OCI-LY7 (cell line): ENCODE measurements at regions not wholly inside any gene's neighbourhood (a gene's known extent, or its start where the extent isn't known, plus 50 kb on each side); places are given as distances from the start of the nearest gene placed in this dataset.

Source experiments
- EZH2phosphoT487 ChIP-seq: fragments of 200-600 bp; sonication (generic); IDR thresholded peaks from 2 replicates; pipeline ENCODE4 v1.6.1; 2018; ENCODE audit warnings: low read depth, borderline replicate concordance, mild to moderate bottlenecking, mixed run types, antibody characterized with exemption, low read length, moderate library complexity, mixed read lengths
- TF ChIP-seq, protein P1 (sequence below): fragments of 200-600 bp; sonication (generic); conservative IDR thresholded peaks from 2 replicates; pipeline ENCODE4 v1.5.1; 2014; ENCODE audit warnings: mild to moderate bottlenecking, antibody characterized with exemption, low read length, moderate library complexity, mixed read lengths

DNA sequence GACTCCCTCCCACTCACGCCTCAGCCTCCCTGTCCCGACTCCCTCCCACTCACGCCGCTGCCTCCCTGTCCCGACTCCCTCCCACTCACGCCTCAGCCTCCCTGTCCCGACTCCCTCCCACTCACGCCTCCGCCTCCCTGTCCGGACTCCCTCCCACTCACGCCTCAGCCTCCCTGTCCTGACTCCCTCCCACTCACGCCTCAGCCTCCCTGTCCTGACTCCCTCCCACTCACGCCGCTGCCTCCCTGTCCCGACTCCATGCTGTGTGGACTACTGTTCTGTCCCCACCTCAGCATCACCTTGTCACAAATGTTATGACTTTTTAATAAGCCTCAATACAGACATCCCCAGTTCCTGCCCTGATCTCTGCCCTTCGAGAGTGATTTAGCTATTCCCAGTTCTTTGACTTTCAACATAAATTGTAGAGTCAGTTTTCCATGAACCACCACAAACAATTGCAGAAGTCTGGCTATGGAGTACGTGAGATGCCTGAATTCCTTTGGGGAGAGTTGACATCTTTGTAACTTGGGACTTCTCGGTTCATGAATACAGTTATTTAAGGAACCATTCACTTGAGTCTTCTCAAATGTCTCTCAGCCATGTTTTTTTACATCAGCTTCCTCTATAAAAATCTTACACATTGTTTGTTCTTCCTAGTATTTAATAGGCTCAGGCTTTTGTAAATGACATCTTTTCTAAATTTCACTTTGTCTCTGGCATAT, 71.9 kb downstream of the FOXL3 start:
- TF ChIP-seq, protein P1, sequence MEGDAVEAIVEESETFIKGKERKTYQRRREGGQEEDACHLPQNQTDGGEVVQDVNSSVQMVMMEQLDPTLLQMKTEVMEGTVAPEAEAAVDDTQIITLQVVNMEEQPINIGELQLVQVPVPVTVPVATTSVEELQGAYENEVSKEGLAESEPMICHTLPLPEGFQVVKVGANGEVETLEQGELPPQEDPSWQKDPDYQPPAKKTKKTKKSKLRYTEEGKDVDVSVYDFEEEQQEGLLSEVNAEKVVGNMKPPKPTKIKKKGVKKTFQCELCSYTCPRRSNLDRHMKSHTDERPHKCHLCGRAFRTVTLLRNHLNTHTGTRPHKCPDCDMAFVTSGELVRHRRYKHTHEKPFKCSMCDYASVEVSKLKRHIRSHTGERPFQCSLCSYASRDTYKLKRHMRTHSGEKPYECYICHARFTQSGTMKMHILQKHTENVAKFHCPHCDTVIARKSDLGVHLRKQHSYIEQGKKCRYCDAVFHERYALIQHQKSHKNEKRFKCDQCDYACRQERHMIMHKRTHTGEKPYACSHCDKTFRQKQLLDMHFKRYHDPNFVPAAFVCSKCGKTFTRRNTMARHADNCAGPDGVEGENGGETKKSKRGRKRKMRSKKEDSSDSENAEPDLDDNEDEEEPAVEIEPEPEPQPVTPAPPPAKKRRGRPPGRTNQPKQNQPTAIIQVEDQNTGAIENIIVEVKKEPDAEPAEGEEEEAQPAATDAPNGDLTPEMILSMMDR: no peak
- no peak for TF ChIP-seq EZH2phosphoT487
